ENCODE measurements at regions not wholly inside any gene's neighbourhood (a gene's known extent, or its start where the extent isn't known, plus 50 kb on each side); places are given as distances from the start of the nearest gene placed in this dataset.

- DNase-seq (no peak), ATAC-seq (no peak)
Observed at GRCh38 chr15:70158309-70159000, 60.7 kb upstream of the TLE3 start.

DNA sequence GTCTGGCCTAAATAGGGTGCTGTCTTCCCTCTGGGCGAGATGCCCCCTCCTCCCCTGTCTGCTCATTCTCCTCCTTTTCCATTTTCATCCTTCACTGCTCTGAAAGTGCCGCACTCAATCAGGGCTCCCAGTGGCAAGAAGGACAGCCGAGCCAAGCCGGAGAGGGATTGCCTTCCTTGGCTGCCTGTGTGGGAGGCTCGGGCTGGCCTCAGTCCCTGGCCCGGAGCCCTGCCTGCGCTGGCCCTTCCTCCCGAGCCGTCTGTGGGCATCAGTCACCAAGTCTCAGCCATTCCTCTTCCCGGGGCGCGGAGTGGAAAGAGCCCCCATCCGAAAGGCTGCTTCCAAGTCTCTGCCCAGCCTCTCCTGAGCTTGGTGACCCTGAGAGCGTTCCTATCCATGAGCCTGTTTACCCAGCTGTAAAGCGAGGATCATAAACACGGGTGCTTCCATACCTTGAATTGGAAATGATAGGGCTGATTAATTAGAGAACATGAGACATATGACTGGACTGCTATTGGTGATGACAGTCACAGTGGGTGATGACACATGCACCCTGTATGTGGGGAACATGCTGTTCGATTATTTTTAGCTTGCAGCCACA lies 59.1 kb upstream of the TLE3 start:
- DNase-seq (no peak), ATAC-seq (no peak)

DNA sequence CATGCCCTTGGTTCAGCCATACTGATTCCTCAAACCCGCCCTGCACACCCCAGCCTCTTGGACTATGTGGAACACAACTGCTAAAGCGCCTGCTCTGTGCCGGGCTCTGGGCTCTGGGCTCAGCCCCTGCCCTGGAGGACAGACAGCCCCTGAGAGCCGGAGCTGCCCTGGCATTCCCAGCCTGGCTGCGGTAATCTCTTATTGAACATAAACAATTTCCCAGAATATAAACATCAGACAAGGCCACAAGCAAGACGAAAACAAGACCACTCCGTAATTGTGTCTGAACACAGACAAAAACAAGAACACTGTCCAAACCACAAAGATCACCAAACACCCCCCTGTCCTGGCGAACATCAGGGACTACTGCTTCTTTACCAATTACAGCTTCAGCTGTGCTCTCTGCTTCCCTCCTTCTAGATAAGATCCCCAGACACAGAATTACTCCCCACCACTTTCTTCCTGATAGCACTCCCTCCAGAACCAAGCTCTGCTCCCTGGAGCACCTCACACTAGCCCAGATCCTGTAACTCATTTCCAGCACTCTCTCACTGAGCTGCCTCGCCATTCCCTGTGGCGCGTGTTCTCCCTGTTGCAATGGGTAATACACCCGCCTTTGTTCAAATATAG lies 57.1 kb upstream of the TLE3 start:
- no peak for DNase-seq
- ATAC-seq: no peak

DNA sequence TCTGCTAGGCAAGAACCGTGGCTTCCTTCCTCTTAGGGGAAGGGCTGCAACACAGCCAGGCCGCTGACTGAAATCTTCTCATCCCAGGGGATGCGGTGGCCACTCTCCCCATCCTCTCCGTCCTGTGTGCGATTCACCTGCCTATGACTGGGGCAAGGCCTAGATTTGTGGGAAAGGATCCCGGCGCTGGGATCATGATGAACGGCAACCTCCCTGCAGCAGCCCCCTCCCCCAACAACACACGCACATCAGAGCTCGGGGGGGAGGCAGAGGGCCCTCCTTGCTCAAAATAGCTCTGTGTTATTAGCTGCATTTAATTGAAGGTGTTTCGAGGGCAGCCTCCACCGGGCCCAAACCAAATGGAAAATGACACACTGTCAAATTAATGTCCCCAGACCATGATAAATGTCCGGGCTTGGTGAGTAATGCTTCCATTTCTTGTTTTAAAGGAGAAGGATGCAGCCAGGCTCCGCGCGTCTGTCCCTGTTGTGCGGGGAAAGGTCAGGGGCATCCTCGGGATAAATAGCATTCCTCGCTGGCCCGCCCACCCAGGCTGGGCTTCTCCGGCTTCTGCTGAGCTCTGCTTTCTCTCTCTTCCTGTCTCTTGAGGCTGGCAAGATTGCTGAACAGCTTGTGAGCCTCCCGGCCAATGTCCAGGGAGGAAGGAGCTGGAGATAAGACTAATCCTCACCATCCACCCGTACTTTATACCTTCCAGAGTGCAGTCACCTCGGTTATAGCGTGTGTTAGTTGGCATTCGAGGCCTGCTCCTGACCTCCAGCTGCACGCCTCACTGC lies 56.4 kb upstream of the TLE3 start:
- DNase-seq (no peak), ATAC-seq (no peak)

DNA sequence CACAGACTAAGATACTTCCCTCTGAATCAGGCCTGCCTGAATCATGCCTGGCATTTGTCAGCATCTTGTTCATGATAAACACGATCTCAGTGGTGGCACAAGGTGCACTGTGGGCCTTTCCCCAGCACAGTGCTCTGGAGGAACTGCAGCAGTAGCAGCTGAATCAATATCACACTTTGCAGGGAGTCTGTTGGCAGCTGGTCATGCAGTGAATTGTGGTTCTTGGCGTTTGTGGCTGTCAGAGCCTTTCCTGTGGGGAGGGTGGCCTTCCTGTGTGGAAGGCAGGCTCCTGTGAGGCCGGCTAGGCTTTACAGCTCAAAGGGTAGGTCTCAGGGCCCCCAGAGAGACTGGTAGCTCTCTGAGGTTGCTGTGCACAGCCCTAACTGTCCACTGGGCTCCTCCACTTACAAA lies 54.4 kb upstream of the TLE3 start:
- ATAC-seq: peak; percentile 54
- peak; percentile 9 for DNase-seq

DNA sequence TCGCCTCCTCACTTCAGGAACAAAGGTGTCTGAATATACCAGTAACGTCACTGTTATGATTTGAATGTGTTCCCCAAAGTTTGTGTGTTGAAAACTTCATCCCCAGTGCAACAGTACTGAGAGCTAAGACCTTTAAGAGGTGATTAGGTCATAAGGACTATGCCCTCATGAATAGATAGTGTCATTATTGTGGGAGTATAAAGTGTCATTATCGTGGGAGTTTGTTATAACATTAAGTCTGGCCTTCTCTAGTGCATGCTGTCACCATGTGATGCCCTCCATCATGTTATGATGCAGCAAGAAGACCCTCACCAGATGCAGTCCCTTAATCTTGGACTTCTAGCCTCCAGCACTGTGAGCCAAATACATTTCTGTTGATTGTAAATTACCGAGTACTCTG lies 53.7 kb upstream of the TLE3 start:
- ATAC-seq (no peak), DNase-seq (no peak)

DNA sequence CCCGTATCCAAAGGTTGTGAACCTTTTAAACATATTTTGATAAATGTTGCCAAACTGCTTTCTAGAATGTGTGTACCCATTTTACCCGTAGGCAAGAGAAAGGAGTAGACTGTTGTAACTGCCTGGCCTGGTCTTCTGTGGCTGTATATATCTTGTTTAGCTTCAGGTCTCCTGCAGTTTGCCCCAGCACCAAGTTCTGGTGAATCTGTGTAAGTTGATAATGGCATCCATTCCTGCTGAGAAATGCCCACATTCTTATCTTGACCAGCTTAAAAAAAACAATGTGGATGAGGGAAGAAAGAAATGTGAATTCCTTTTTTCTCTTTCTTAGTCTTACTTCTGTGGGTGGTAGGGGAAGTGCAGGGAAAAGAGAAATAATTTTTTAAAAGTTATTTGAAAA lies 53.3 kb upstream of the TLE3 start:
- DNase-seq (no peak), ATAC-seq (no peak)

GRCh38 chr15:70150405-70150747 lies 52.7 kb upstream of the TLE3 start:
- DNase-seq: no peak
- ATAC-seq: no peak

DNA sequence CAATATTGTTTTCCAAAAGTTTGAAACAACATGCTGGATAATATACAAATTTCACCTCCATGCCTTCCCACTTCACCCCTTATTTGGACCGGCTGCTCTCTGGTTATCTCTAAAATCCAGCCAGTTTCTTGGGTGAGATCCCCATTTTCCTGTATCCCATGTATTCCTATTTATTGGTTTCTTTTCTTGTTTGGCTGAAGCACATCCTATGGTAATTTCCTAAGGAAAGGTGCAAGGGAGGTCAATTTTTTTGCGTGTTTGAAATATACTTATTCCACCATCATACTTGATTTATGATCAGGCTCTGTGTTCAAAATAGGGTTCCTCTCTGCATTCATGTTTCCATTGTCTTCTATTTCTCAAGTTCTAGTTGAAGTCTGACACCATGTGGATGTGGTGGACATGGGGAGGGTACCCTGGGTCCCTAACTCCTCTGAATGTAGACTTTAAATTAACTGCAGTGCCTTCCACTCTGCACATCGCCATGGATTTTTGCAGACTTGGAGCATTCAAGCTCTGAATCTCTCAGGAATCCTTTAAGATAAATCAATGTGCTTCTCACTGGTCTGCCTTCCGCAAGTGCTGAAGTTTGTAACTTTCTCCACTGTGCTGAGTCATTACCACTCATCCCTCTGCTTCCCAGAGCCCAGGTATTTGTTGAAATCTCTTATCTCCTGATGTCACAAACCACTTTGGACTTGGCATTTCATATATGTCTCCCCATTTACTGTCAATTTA lies 52.1 kb upstream of the TLE3 start:
- no peak for DNase-seq
- no peak for ATAC-seq

- DNase-seq (peak; percentile 14), ATAC-seq (no peak)
Observed at GRCh38 chr15:70147778-70148177, 50.1 kb upstream of the TLE3 start.
